HUDEP-2 (cell line): ENCODE measurements at regions not wholly inside any gene's neighbourhood (a gene's known extent, or its start where the extent isn't known, plus 50 kb on each side); places are given as distances from the start of the nearest gene placed in this dataset.

Experiments used
- DNase-seq, 76 experiments: peaks; one replicate each; lab custom pipeline; 2025; ENCODE audit not compliant: unreplicated experiment in 76 of 76; lab: John Stamatoyannopoulos, UW

DNA sequence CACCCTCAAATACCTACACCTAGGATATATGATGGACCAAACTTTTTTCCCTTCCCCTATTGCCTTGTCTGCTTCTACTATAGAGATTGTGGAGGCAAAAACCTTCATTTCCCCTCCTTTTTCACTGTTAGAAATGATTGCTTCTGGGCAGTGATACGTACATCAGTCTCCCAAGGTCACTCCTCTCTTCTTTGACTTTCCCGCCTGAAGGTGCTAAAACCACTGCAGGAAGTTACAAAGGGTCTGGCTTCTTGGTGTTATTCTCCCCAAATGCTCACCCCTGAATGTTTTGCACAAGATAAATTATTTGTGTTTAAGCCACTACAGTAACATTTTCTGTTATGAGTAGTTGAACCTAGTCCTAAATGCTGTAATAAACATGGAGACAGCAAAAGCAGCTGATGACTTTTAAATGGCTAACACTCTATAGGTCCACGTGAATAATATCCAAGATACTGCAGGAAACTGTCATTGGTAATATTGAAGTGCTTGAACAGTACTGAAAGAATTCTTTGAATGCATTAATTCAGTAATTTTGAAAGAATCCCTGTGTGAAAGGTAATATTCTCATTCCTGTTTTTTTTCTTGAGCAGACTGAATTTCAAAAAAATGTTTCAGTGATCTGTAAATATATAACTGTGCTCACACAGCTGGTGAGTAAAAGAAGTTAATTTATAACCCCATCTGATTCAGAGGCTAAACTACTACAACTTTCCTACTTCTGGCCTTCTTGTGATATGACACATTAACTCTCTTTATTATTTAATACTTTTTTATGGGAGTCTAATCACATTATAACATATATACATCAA, 865.1 kb downstream of the EFNB2 start:
- no peak for DNase-seq

GRCh38 chr13:105665284-105665683, 870.2 kb downstream of the EFNB2 start:
- no peak for DNase-seq

GRCh38 chr13:105663182-105663581, 872.3 kb downstream of the EFNB2 start:
- no peak for DNase-seq

DNA sequence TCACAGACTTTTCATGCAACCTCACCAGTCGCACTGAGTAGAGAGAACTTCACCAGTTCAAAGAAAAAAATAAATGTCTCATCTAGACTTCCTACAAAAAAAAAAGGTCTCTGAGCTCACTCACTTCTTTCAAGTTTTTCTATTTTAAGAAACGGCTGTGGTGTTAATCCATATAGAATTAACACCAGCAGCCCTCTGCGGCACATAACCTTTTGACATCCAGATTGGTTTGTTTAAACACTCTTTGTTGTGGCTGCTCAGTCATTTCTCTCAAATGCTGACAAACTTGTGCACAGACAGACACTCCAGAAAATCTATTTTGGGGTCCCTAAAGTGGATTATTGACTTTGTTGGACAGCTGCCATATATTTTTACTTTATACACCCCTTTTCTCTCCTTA, 874.9 kb downstream of the EFNB2 start:
- DNase-seq = no peak

DNA sequence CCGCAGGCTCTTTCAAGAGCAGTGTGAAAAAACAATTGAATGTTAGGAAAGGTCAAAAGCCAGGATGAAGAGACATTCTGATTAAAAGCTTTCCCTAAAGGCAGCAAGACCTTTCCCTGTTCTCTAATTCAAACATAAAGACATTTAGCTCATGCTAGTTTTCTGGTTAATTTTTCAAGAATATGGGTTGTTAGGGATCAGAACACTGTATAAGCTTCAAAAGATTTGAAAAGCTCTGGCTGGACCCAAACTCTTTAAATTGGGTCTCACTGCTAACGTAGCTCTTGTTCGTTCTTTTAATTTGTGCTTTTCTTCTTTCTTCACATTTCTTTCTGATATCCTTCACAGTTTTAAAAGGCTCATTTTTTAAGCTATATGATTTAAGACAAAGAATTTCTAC, 877.0 kb downstream of the EFNB2 start:
- DNase-seq = no peak

DNA sequence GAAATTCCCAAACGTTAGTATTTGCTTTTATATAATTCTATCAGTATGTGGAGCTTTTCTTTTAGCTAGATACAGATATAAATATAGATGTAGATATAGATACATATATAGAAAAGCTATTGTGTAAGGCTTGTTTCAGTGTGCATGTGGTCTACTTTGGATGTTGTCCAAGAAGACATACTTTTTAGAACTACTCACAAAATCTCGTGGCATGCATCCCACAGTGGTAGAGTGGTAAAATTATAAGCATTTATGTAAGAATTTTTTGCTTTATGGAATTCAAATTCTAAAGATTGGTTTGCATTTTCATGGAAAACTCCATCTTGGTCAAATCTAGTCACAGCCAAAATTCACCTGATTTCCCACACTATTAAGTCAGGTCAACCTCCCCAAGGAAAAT, 880.4 kb downstream of the EFNB2 start:
- DNase-seq = no peak

GRCh38 chr13:105643966-105644365, 891.5 kb downstream of the EFNB2 start:
- DNase-seq = no peak

DNA sequence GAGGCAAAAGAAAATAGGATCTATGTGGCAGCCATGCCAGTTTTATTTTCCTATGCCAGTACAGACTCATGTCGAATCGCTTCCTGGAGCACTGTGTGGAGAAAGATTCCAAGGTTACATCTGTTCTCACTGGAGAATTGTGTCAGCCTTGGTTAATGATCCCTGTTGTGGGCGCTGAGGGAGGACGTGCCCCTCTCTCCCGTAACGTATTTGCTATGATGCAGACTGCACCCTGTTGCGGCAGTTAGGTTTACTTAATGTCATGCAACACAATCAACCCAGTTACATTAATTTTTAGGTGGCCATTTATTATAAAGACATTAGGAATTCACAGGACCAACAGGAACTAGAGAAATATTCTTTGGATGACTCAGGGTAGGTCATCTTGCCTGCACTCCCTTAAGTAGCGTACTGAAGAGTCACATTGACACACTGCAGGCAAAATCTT, 892.9 kb downstream of the EFNB2 start:
- DNase-seq = no peak

DNA sequence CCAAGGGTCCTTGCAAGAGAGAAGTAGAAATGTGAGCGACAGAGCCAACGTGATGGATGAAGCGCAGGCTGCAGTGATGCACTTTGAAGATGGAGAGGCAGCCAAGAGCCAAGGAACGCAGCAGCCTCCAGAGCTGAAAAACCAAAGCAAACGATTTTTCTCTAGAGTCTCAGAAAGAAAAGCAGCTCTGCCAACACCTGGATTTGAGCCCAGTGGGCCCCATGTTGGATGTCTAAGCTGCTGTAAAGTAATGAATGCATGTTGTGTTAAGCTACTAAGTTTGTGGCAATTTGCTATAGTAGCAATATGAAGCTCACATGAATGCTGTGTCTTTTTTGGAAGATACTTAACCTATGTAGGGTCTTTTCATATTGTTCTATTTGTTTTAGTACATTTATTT, 894.3 kb downstream of the EFNB2 start:
- DNase-seq = no peak

GRCh38 chr13:105638426-105638825, 897.0 kb downstream of the EFNB2 start:
- no peak for DNase-seq

DNA sequence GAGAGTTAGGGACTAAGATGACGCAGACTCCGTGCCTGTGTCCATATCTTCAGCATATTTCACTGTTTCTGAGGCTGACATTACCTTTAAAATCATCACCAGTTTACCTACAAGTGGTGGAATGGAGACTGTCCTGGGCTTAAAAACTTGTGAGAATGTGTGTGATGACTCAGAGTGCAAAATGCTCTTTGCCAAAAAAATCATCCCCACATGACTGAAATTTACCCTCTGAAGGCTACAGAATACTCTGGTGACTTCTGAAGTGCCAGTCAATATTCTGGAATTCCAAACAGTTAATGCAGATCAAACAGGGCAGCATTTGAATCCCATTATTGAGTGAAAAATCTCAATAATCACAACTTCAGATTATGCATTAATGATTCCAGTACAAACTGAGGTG, 901.4 kb downstream of the EFNB2 start:
- no peak for DNase-seq

- DNase-seq = no peak
These were observed 905.0 kb downstream of the EFNB2 start for GRCh38 chr13:105630431-105630830.

DNA sequence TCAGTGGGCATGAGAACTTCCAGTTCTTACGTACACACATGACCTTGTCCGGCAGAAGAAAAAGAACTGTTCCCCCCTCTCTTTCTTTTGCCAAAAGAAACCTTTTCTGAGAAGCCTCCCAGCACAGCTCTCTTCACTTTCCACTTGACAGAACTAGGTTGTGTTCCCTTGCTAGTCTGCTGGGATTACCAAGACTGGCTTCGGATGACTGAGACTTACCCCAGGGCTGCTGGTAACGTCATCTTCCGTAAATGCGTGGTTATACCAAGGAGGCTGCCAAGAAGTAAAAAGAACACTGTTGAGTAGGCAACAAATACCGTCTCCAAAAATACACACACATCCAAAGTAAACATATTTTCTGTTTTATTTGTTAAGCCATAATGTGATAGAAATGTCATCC, 908.2 kb downstream of the EFNB2 start:
- DNase-seq = no peak

GRCh38 chr13:105625691-105626090, 909.8 kb downstream of the EFNB2 start:
- DNase-seq = no peak

GRCh38 chr13:105616333-105617075, 919.0 kb downstream of the EFNB2 start:
- no peak for DNase-seq

DNA sequence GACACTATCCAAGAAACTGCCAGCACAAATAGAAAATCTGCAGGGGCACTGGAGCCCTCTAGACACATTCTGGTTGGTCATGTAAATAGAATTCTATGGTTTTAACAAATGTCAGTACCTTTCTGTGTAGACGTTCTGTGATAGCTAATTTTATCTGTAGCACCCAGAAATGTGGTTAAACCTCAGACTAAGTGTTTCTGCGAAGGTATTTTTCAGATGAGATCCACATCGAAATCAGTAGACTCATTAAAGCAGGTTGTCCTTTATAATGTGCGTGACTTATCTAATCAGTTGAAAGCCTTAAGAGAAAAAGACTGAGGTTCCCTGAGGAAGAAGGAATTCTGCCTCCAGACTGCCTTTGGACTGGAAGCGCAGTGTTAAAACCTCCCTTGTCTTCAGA, 922.9 kb downstream of the EFNB2 start:
- no peak for DNase-seq

GRCh38 chr13:105611424-105611823, 924.0 kb downstream of the EFNB2 start:
- no peak for DNase-seq

- DNase-seq = no peak
These were observed 927.4 kb downstream of the EFNB2 start for GRCh38 chr13:105608104-105608503.

DNA sequence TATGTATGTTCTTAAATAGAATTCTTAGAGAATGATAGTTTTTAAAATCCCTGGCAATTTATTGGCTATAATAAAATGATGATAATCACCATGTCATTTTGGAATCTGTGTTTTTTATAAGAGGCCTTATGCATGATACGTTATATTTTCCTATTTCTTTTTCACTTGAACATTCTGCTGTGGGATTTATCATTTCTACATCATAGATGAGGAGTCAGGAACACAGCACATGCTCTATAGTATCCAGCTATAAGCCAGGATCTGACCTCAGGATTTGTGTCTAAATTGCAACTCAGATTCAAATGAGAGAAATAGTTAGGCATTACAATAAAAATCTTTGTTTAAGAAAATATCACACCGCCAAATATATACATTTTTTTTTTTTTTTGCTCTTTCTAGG, 928.0 kb downstream of the EFNB2 start:
- no peak for DNase-seq

DNA sequence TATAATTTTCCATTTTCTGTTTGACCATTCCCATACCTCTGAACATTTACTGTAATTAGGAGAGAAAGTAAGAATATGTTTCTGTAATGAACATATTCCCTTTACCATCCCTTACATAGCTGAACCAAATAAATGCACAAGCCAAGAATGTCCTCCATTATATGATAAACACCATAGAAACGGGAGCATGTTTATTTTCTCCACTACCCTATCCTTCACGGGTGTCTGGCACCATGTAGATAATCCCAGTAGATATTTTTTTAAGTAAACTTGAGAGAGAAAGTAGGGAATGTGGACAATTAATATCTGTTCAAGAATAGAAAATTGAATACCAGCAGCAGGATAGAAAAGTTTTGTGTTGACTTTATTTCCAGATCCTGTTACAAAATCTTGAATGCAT, 928.4 kb downstream of the EFNB2 start:
- DNase-seq = no peak

GRCh38 chr13:105602956-105603670, 932.3 kb downstream of the EFNB2 start:
- no peak for DNase-seq
